ENCODE measurements at regions not wholly inside any gene's neighbourhood (a gene's known extent, or its start where the extent isn't known, plus 50 kb on each side); places are given as distances from the start of the nearest gene placed in this dataset.
"Not testable (repeated sequence)": the region's sequence is repeated elsewhere in the genome, so short reads cannot be mapped to it uniquely, and the experiment has no call there.

GRCh38 chr13:86318450-86318849 is 519.2 kb upstream of the SLITRK6 start:
- Histone ChIP-seq H3K27ac (ENCODE audit: low read depth in 1 of 2, low read length in 2 of 2) (no peak overlapping the region), H3K4me3 (ENCODE audit: low read length in 2 of 2) (no peak overlapping the region), H3K36me3 (ENCODE audit: control insufficient read depth in 1 of 2, insufficient read depth in 2 of 2, low read length in 1 of 2) (no peaks in the 10 kb centered on the region), H3K4me1 (ENCODE audit: control insufficient read depth in 1 of 2, insufficient read depth in 2 of 2, low read length in 2 of 2) (no peaks in the 10 kb centered on the region), H3K27me3 (ENCODE audit: control insufficient read depth in 1 of 2, insufficient read depth in 2 of 2, low read length in 1 of 2) (no peaks in the 10 kb centered on the region), H3K9me3 (ENCODE audit: control insufficient read depth, low read length) (peaks cover 2% of the 10 kb centered on the region)
- 58 to 69% methylated on average over 3 of the region's 3 CpGs for WGBS, 2 donors
- ATAC-seq (ENCODE audit: low FRiP score) (no peak), DNase-seq (no peak)
- intact Hi-C loops (cut with DNase I) = no loop called here

DNA sequence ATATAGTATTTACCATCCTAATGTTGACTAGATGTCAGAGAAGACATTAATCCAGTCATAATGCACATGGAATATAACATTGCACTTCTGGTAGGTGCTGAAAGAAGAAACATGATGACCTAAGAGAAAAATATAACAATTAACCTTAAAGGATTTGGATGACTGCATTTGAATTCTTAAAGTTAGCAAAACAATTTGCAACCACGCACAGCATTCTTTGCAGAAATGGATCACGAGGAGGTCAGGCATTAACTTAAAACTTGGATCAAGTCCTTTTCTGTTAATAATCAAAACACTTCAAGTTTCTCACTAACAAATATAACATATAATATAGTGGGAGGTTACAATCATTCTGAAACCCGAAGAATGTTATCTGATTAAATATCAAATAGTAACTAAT is 525.0 kb upstream of the SLITRK6 start:
- no peaks in the 10 kb centered on the region for H3K4me1 ChIP-seq (ENCODE audit: control insufficient read depth in 1 of 2, insufficient read depth in 2 of 2, low read length in 2 of 2)
- H3K27ac ChIP-seq (ENCODE audit: low read depth in 1 of 2, low read length in 2 of 2) = no peak overlapping the region
- H3K27me3 ChIP-seq (ENCODE audit: control insufficient read depth in 1 of 2, insufficient read depth in 2 of 2, low read length in 1 of 2) = no peaks in the 10 kb centered on the region
- no peak overlapping the region for H3K4me3 ChIP-seq (ENCODE audit: low read length in 2 of 2)
- H3K9me3 ChIP-seq (ENCODE audit: control insufficient read depth, low read length) = no peaks in the 10 kb centered on the region
- ATAC-seq (ENCODE audit: low FRiP score) (no peak), DNase-seq (no peak)
- intact Hi-C loops (cut with DNase I) = no loop called here
- no peaks in the 10 kb centered on the region for H3K36me3 ChIP-seq (ENCODE audit: control insufficient read depth in 1 of 2, insufficient read depth in 2 of 2, low read length in 1 of 2)
- 57 to 71% methylated on average over 3 of the region's 3 CpGs for WGBS, 2 donors

- Histone ChIP-seq H3K36me3 (ENCODE audit: control insufficient read depth in 1 of 2, insufficient read depth in 2 of 2, low read length in 1 of 2) (no peaks in the 10 kb centered on the region), H3K4me3 (ENCODE audit: low read length in 2 of 2) (no peak overlapping the region), H3K27me3 (ENCODE audit: control insufficient read depth in 1 of 2, insufficient read depth in 2 of 2, low read length in 1 of 2) (no peaks in the 10 kb centered on the region), H3K9me3 (ENCODE audit: control insufficient read depth, low read length) (no peaks in the 10 kb centered on the region), H3K4me1 (ENCODE audit: control insufficient read depth in 1 of 2, insufficient read depth in 2 of 2, low read length in 2 of 2) (no peaks in the 10 kb centered on the region), H3K27ac (ENCODE audit: low read depth in 1 of 2, low read length in 2 of 2) (no peak overlapping the region)
- intact Hi-C loops (cut with DNase I) = no loop called here
- WGBS, 2 donors = 65 to 69% methylated on average over 2 of the region's 2 CpGs
- ATAC-seq (ENCODE audit: low FRiP score) (no peak), DNase-seq (no peak)
These were observed 556.1 kb upstream of the SLITRK6 start for GRCh38 chr13:86355301-86355700.

DNA sequence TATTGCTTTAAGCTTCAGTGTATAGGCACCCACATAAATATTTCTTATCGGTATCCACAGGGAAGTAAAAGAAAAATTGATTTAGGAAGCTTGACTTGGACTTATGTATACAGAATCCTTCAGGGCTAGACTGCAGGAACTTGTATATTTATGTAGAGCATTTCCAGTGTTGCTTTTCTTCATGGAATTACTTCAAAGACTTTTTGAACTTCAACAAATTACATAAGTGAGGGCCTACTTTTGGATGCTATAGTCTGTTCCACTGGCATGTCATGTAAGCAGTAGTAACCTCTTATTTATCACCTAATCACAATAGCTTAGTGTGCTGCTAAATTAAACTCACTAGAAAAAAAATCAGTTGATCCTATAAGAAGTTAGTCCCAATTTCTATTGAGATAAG is 557.9 kb upstream of the SLITRK6 start:
- ATAC-seq (ENCODE audit: low FRiP score) = no peak
- no peak for DNase-seq
- intact Hi-C loops (cut with DNase I) = no loop called here
- no peak overlapping the region for H3K27ac ChIP-seq (ENCODE audit: low read depth in 1 of 2, low read length in 2 of 2)
- H3K36me3 ChIP-seq (ENCODE audit: control insufficient read depth in 1 of 2, insufficient read depth in 2 of 2, low read length in 1 of 2) = no peaks in the 10 kb centered on the region
- WGBS, 2 donors = 44 to 56% methylated on average over 1 of the region's 1 CpG
- no peaks in the 10 kb centered on the region for H3K9me3 ChIP-seq (ENCODE audit: control insufficient read depth, low read length)
- no peaks in the 10 kb centered on the region for H3K4me1 ChIP-seq (ENCODE audit: control insufficient read depth in 1 of 2, insufficient read depth in 2 of 2, low read length in 2 of 2)
- H3K27me3 ChIP-seq (ENCODE audit: control insufficient read depth in 1 of 2, insufficient read depth in 2 of 2, low read length in 1 of 2) = no peaks in the 10 kb centered on the region
- no peak overlapping the region for H3K4me3 ChIP-seq (ENCODE audit: low read length in 2 of 2)

DNA sequence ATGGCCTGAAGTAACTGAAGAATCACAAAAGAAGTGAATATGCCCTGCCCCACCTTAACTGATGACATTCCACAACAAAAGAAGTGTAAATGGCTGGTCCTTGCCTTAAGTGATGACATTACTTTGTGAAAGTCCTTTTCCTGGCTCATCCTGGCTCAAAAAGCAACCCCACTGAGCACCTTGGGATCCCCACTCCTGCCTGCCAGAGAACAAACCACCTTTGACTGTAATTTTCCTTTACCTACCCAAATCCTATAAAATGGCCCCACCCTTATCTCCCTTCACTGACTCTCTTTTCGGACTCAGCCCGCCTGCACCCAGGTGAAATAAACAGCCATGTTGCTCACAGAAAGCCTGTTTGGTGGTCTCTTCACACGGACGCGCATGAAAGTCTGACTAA is 564.5 kb upstream of the SLITRK6 start:
- ATAC-seq (ENCODE audit: low FRiP score); H3K36me3 ChIP-seq (ENCODE audit: control insufficient read depth in 1 of 2, insufficient read depth in 2 of 2, low read length in 1 of 2); DNase-seq; H3K27ac ChIP-seq (ENCODE audit: low read depth in 1 of 2, low read length in 2 of 2); H3K4me1 ChIP-seq (ENCODE audit: control insufficient read depth in 1 of 2, insufficient read depth in 2 of 2, low read length in 2 of 2); intact Hi-C loops (cut with DNase I); H3K9me3 ChIP-seq (ENCODE audit: control insufficient read depth, low read length); H3K27me3 ChIP-seq (ENCODE audit: control insufficient read depth in 1 of 2, insufficient read depth in 2 of 2, low read length in 1 of 2); H3K4me3 ChIP-seq (ENCODE audit: low read length in 2 of 2): not testable (repeated sequence)
- 95 to 96% methylated on average over 5 of the region's 5 CpGs for WGBS, 2 donors

DNA sequence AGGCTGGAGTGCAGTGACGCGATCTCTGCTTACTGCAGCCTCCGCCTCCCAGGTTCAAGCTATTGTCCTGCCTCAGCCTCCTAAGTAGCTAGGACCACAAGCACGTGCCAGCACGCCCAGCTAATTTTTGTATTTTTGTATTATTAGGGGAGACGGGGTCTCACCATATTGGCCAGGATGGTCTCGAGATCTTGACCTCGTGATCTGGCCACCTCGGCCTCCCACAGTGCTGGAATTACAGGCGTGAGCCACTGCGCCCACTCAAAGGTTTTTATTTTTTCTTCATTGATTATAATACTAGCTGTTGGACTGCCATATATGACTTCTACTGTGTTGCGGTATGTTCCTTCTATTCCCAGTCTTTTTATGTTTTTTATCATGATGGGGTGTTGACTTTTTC is 569.7 kb upstream of the SLITRK6 start:
- WGBS, 2 donors = 90 to 91% methylated on average over 12 of the region's 12 CpGs

DNA sequence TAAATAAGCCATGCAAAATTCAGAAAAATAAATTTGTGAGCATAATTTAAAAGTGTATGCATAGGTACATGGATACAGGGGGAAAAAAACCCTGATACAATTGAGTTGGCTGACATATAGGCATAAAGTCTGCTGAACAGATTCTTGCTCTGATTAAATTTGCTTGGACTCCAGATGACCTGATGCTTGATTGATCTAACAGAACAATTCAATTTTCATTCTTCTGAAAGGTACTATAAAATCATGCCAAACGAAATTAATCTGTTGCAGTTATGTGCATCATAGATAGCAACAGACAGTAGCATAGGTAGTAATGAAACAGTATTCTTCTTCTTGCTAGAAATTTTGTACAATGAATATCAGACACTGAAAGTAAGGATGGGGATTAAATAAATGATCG is 578.2 kb upstream of the SLITRK6 start:
- 51 to 59% methylated on average over 2 of the region's 2 CpGs for WGBS, 2 donors
- DNase-seq (no peak), ATAC-seq (ENCODE audit: low FRiP score) (no peak)
- no peaks in the 10 kb centered on the region for H3K9me3 ChIP-seq (ENCODE audit: control insufficient read depth, low read length)
- H3K27me3 ChIP-seq (ENCODE audit: control insufficient read depth in 1 of 2, insufficient read depth in 2 of 2, low read length in 1 of 2) = peaks cover 0 to 1% of the 10 kb centered on the region in 2 donors
- H3K27ac ChIP-seq (ENCODE audit: low read depth in 1 of 2, low read length in 2 of 2) = no peak overlapping the region
- no peak overlapping the region for H3K4me3 ChIP-seq (ENCODE audit: low read length in 2 of 2)
- H3K36me3 ChIP-seq (ENCODE audit: control insufficient read depth in 1 of 2, insufficient read depth in 2 of 2, low read length in 1 of 2) = no peaks in the 10 kb centered on the region
- H3K4me1 ChIP-seq (ENCODE audit: control insufficient read depth in 1 of 2, insufficient read depth in 2 of 2, low read length in 2 of 2) = no peaks in the 10 kb centered on the region
- intact Hi-C loops (cut with DNase I) = no loop called here

More for the DNA sequence above, 569.7 kb upstream of the SLITRK6 start:
- Histone ChIP-seq H3K9me3 (ENCODE audit: control insufficient read depth, low read length) (peaks cover 2% of the 10 kb centered on the region), H3K27me3 (ENCODE audit: control insufficient read depth in 1 of 2, insufficient read depth in 2 of 2, low read length in 1 of 2) (no peaks in the 10 kb centered on the region), H3K4me1 (ENCODE audit: control insufficient read depth in 1 of 2, insufficient read depth in 2 of 2, low read length in 2 of 2) (no peaks in the 10 kb centered on the region), H3K27ac (ENCODE audit: low read depth in 1 of 2, low read length in 2 of 2) (no peak overlapping the region), H3K4me3 (ENCODE audit: low read length in 2 of 2) (no peak overlapping the region), H3K36me3 (ENCODE audit: control insufficient read depth in 1 of 2, insufficient read depth in 2 of 2, low read length in 1 of 2) (no peaks in the 10 kb centered on the region)
- ATAC-seq (ENCODE audit: low FRiP score) = no peak
- intact Hi-C loops (cut with DNase I) = no loop called here
- DNase-seq = no peak

DNA sequence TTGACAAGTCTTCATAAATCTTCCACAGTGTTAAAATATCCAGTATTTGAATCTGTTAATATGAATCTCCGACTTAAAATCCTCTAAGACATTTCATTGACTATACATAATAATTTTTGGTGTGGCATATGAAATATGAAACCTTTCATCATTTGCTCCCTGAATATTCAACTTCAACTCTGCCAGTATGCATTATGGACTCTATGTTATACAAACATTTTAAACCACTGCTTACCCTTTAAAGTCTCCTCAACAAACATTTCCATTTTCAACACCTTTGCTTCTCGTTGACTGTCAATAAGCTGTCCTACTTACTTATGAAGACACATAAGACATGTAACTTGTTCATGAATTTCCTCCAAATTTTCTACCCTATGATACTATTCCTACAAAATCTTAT is 579.4 kb upstream of the SLITRK6 start:
- H3K27ac ChIP-seq (ENCODE audit: low read depth in 1 of 2, low read length in 2 of 2) = no peak overlapping the region
- 77 to 82% methylated on average over 2 of the region's 2 CpGs for WGBS, 2 donors
- H3K9me3 ChIP-seq (ENCODE audit: control insufficient read depth, low read length) = no peaks in the 10 kb centered on the region
- DNase-seq (no peak), ATAC-seq (ENCODE audit: low FRiP score) (no peak)
- intact Hi-C loops (cut with DNase I) = no loop called here
- H3K36me3 ChIP-seq (ENCODE audit: control insufficient read depth in 1 of 2, insufficient read depth in 2 of 2, low read length in 1 of 2) = no peaks in the 10 kb centered on the region
- H3K27me3 ChIP-seq (ENCODE audit: control insufficient read depth in 1 of 2, insufficient read depth in 2 of 2, low read length in 1 of 2) = peaks cover 0 to 1% of the 10 kb centered on the region in 2 donors
- H3K4me1 ChIP-seq (ENCODE audit: control insufficient read depth in 1 of 2, insufficient read depth in 2 of 2, low read length in 2 of 2) = no peaks in the 10 kb centered on the region
- H3K4me3 ChIP-seq (ENCODE audit: low read length in 2 of 2) = no peak overlapping the region

DNA sequence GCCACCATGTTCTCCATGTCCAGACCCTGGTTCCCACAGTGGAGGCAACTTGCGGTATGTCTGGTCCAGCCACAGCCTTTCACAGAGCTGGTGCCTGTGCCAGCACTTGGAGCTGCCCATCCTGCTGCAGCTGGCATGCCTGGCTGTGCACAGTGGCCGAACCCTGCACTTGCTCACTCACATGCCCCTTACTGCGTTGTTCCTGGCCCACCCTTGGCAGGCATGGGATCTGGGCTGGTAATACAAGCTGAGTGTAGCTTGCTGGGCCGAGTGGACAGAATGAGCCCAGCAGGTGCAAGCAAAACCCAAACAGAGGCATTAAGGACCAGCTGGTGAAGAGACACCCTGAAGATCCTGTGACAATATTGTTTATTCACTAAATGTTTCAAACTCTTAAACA is 583.9 kb upstream of the SLITRK6 start:
- DNase-seq (no peak), ATAC-seq (ENCODE audit: low FRiP score) (no peak)
- Histone ChIP-seq H3K4me3 (ENCODE audit: low read length in 2 of 2) (no peak overlapping the region), H3K9me3 (ENCODE audit: control insufficient read depth, low read length) (no peaks in the 10 kb centered on the region), H3K27ac (ENCODE audit: low read depth in 1 of 2, low read length in 2 of 2) (no peak overlapping the region), H3K27me3 (ENCODE audit: control insufficient read depth in 1 of 2, insufficient read depth in 2 of 2, low read length in 1 of 2) (no peaks in the 10 kb centered on the region), H3K4me1 (ENCODE audit: control insufficient read depth in 1 of 2, insufficient read depth in 2 of 2, low read length in 2 of 2) (no peaks in the 10 kb centered on the region), H3K36me3 (ENCODE audit: control insufficient read depth in 1 of 2, insufficient read depth in 2 of 2, low read length in 1 of 2) (no peaks in the 10 kb centered on the region)
- WGBS, 2 donors = 74 to 81% methylated on average over 4 of the region's 4 CpGs
- intact Hi-C loops (cut with DNase I) = no loop called here
